Astrocyte of the spinal cord (primary cell): ENCODE measurements at regions not wholly inside any gene's neighbourhood (a gene's known extent, or its start where the extent isn't known, plus 50 kb on each side); places are given as distances from the start of the nearest gene placed in this dataset.

ENCODE experiments used
- DNase-seq: peaks from one replicate; pipeline ENCODE4 v3.0.0; 2011; ENCODE audit warnings: low read depth, low spot score
- H3K4me3 ChIP-seq: 2 replicates; pipeline ENCODE4 v1.5.1; 2011; ENCODE audit warnings: low read depth, mild to moderate bottlenecking, low read length, moderate library complexity
- CTCF ChIP-seq: IDR thresholded peaks from 2 replicates; pipeline ENCODE4 v1.5.1; 2012; ENCODE audit warnings: low read depth, mild to moderate bottlenecking, low read length, inconsistent platforms
- in situ Hi-C: cut with HindIII; loops from 2 replicates; pipeline ENCODE4 v1.10.0; 2017; ENCODE audit warnings: low sequenced_read_pairs

- no peak for DNase-seq
- in situ Hi-C loops, result no loop called here
These were observed 83.8 kb upstream of the TSPAN2 start for GRCh38 chr1:115173151-115173550.

GRCh38 chr1:115172270-115172669 is 83.0 kb upstream of the TSPAN2 start:
- in situ Hi-C loops, result no loop called here
- TF ChIP-seq CTCF, result no peak

More at GRCh38 chr1:115173151-115173550, 83.8 kb upstream of the TSPAN2 start:
- no peak overlapping the region for H3K4me3 ChIP-seq
- TF ChIP-seq CTCF, result no peak

GRCh38 chr1:115170961-115171392 is 81.7 kb upstream of the TSPAN2 start:
- in situ Hi-C loops, result no loop called here
- no peak overlapping the region for H3K4me3 ChIP-seq
- no peak for TF ChIP-seq CTCF
- peak; percentile 50 for DNase-seq

More at GRCh38 chr1:115172270-115172669, 83.0 kb upstream of the TSPAN2 start:
- H3K4me3 ChIP-seq, result no peak overlapping the region
- no peak for DNase-seq

- DNase-seq, result no peak
- in situ Hi-C loops, result no loop called here
- no peak for TF ChIP-seq CTCF
- H3K4me3 ChIP-seq, result no peak overlapping the region
These were observed 81.1 kb upstream of the TSPAN2 start for GRCh38 chr1:115170377-115170776.

GRCh38 chr1:115168026-115168425 is 78.7 kb upstream of the TSPAN2 start:
- no peak for TF ChIP-seq CTCF
- in situ Hi-C loops, result no loop called here
- no peak overlapping the region for H3K4me3 ChIP-seq

GRCh38 chr1:115166531-115167091 is 77.3 kb upstream of the TSPAN2 start:
- in situ Hi-C loops, result no loop called here
- TF ChIP-seq CTCF, result no peak
- DNase-seq, result peak; percentile 69
- no peak overlapping the region for H3K4me3 ChIP-seq

More at GRCh38 chr1:115168026-115168425, 78.7 kb upstream of the TSPAN2 start:
- no peak for DNase-seq
